Vagina (tissue), 2 donors: ENCODE measurements at regions not wholly inside any gene's neighbourhood (a gene's known extent, or its start where the extent isn't known, plus 50 kb on each side); places are given as distances from the start of the nearest gene placed in this dataset.

Source experiments
- DNase-seq, 2 donors: peaks; one replicate each; pipeline ENCODE4 v3.0.0-alpha.2; 2017; ENCODE audit errors: extremely low spot score in 2 of 2
- H3K27ac ChIP-seq: fragments of 200-600 bp; sonication (generic); one replicate; pipeline ENCODE4 v1.5.1; 2019
- H3K27me3 ChIP-seq: fragments of 200-600 bp; sonication (generic); one replicate; pipeline ENCODE4 v1.5.1; 2019
- H3K36me3 ChIP-seq, 2 donors: fragments of 200-600 bp; sonication (generic); one replicate each; pipeline ENCODE4 v1.5.1; 2017 to 2019
- H3K4me1 ChIP-seq: fragments of 200-600 bp; sonication (generic); one replicate; pipeline ENCODE4 v1.5.1; 2019
- H3K4me3 ChIP-seq, 2 donors: fragments of 200-600 bp; sonication (generic); 1 replicate in 1 of 2; 2 replicates in 1 of 2; pipeline ENCODE4 v1.5.1; 2016 to 2019
- H3K9me3 ChIP-seq: fragments of 200-600 bp; sonication (generic); one replicate; pipeline ENCODE4 v1.5.1; 2019
- POLR2A ChIP-seq, 2 donors: fragments of 450-650 bp; IDR thresholded peaks; one replicate each; pipeline ENCODE4 v1.6.1; 2017; ENCODE audit warnings: antibody characterized with exemption in 2 of 2, mild to moderate bottlenecking in 2 of 2, moderate library complexity in 2 of 2
- POLR2AphosphoS5 ChIP-seq, 2 donors: sonication (generic); formaldehyde crosslinking; IDR thresholded peaks; one replicate each; pipeline ENCODE4 v1.9.0; 2017; ENCODE audit warnings: antibody characterized with exemption in 2 of 2, mild to moderate bottlenecking in 2 of 2, low read depth in 1 of 2; ENCODE audit not compliant: insufficient read depth in 1 of 2
- intact Hi-C: fragments of 100-400 bp; cut with DNase I; formaldehyde crosslinking; loops from one replicate; pipeline ENCODE4 v1.15.1; 2023
- TF ChIP-seq, protein P1 (sequence below), 3 experiments: fragments of 450-650 bp in 2 of 3; fragments of 200-600 bp in 1 of 3; sonication (generic) in 1 of 3; IDR thresholded peaks; one replicate each; pipeline ENCODE4 v1.5.1; 2017 to 2019; ENCODE audit warnings: antibody characterized with exemption in 3 of 3, mild to moderate bottlenecking in 2 of 3, moderate library complexity in 2 of 3

DNA sequence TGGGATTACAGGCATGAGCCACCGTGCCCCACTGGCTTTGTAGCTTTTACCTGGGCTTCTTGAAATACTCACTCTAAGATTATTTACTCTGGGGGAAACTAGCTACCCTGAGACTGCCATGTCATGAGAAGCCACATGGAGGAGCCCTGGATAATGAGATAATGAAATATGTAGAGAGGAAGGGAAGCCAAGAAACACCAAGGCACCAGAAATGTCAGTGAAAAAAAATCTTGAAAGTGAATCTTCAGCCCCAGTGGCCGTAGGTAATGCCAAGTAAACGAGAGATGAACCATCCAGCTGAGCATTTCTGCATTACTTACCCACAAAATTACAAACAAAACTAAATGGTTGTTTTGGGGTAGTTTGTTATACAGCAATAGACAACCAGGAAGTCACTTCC, 125.6 kb downstream of the APIP start:
- H3K36me3 ChIP-seq, result no peaks in the 10 kb centered on the region
- no peaks in the 10 kb centered on the region for H3K27me3 ChIP-seq
- H3K27ac ChIP-seq, result no peak overlapping the region
- intact Hi-C loops, result no loop called here
- H3K4me3 ChIP-seq, result no peak overlapping the region
- TF ChIP-seq, protein P1, sequence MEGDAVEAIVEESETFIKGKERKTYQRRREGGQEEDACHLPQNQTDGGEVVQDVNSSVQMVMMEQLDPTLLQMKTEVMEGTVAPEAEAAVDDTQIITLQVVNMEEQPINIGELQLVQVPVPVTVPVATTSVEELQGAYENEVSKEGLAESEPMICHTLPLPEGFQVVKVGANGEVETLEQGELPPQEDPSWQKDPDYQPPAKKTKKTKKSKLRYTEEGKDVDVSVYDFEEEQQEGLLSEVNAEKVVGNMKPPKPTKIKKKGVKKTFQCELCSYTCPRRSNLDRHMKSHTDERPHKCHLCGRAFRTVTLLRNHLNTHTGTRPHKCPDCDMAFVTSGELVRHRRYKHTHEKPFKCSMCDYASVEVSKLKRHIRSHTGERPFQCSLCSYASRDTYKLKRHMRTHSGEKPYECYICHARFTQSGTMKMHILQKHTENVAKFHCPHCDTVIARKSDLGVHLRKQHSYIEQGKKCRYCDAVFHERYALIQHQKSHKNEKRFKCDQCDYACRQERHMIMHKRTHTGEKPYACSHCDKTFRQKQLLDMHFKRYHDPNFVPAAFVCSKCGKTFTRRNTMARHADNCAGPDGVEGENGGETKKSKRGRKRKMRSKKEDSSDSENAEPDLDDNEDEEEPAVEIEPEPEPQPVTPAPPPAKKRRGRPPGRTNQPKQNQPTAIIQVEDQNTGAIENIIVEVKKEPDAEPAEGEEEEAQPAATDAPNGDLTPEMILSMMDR (IDR thresholded peaks at IDR 0.05), result no peak
- H3K9me3 ChIP-seq, result no peaks in the 10 kb centered on the region
- no peak for DNase-seq
- peaks cover 20% of the 10 kb centered on the region for H3K4me1 ChIP-seq

GRCh38 chr11:34789196-34789834, 126.9 kb downstream of the APIP start:
- DNase-seq, result no peak
- H3K36me3 ChIP-seq, result no peaks in the 10 kb centered on the region
- no peaks in the 10 kb centered on the region for H3K9me3 ChIP-seq
- TF ChIP-seq, protein P1 (IDR thresholded peaks at IDR 0.05), result no peak
- no peak for TF ChIP-seq POLR2A (IDR thresholded peaks at IDR 0.05)
- no peak for TF ChIP-seq POLR2AphosphoS5 (IDR thresholded peaks at IDR 0.05; ENCODE audit: insufficient read depth in 1 of 2, low read depth in 1 of 2)
- H3K27ac ChIP-seq, result no peak overlapping the region
- no peak overlapping the region for H3K4me3 ChIP-seq
- no peaks in the 10 kb centered on the region for H3K27me3 ChIP-seq
- intact Hi-C loops, result no loop called here
- peaks cover 20% of the 10 kb centered on the region for H3K4me1 ChIP-seq

DNA sequence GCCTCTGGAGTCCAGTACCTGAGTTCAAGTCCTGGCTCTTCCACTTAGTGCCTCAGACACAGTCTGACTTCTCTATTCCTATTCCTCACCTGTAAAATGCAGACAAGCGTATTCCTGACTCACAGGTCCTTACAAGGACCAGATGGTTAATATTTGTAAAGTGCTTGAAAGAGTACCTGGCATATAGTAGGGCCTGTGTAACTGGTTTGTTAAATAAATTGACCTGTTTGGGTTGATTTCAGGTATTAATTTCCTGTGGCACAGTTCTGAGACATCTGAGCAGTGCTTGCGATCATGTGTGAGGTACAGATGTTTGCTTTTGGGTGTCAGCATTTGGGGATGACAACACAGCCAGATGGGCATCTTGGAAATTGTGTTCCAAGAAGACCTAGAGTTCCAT, 127.5 kb downstream of the APIP start:
- Histone ChIP-seq H3K27ac (no peak overlapping the region), H3K36me3 (no peaks in the 10 kb centered on the region), H3K27me3 (no peaks in the 10 kb centered on the region), H3K4me3 (no peak overlapping the region), H3K9me3 (no peaks in the 10 kb centered on the region), H3K4me1 (peaks cover 19% of the 10 kb centered on the region)
- DNase-seq, result no peak
- TF ChIP-seq, protein P1 (IDR thresholded peaks at IDR 0.05), result no peak
- TF ChIP-seq POLR2A (IDR thresholded peaks at IDR 0.05), result no peak
- TF ChIP-seq POLR2AphosphoS5 (IDR thresholded peaks at IDR 0.05; ENCODE audit: insufficient read depth in 1 of 2, low read depth in 1 of 2), result no peak
- intact Hi-C loops, result no loop called here

DNA sequence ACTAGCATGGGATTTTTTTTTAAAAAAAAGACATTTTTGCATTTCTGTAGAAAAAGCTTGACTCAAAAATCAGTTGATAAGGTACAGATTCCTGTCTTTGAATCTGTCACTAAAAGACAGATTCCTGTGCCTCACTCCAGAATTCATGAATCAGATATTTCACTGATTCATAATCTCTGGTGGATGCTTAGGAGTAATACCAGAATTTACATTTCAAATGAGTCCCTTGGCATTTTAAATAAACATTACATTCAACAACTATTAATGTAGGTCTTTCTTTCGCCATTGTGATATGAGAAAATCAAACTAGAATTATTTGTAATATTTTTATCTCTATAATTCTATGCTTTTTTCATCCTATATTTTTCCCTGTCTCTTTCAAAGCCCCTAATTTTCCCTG, 128.3 kb downstream of the APIP start:
- no peak overlapping the region for H3K4me3 ChIP-seq
- no peak for DNase-seq
- H3K9me3 ChIP-seq, result no peaks in the 10 kb centered on the region
- no peak for TF ChIP-seq POLR2AphosphoS5 (IDR thresholded peaks at IDR 0.05; ENCODE audit: insufficient read depth in 1 of 2, low read depth in 1 of 2)
- no peak for TF ChIP-seq POLR2A (IDR thresholded peaks at IDR 0.05)
- TF ChIP-seq, protein P1 (IDR thresholded peaks at IDR 0.05), result no peak
- H3K27ac ChIP-seq, result no peak overlapping the region
- intact Hi-C loops, result no loop called here
- H3K27me3 ChIP-seq, result no peaks in the 10 kb centered on the region
- peaks cover 11% of the 10 kb centered on the region for H3K4me1 ChIP-seq
- no peaks in the 10 kb centered on the region for H3K36me3 ChIP-seq

- Histone ChIP-seq H3K27ac (no peak overlapping the region), H3K36me3 (no peaks in the 10 kb centered on the region), H3K4me3 (no peak overlapping the region), H3K4me1 (peaks cover 6% of the 10 kb centered on the region), H3K9me3 (no peaks in the 10 kb centered on the region), H3K27me3 (no peaks in the 10 kb centered on the region)
- no peak for DNase-seq
- intact Hi-C loops, result no loop called here
- TF ChIP-seq POLR2AphosphoS5 (IDR thresholded peaks at IDR 0.05; ENCODE audit: insufficient read depth in 1 of 2, low read depth in 1 of 2) (no peak), POLR2A (IDR thresholded peaks at IDR 0.05) (no peak)
- TF ChIP-seq, protein P1 (IDR thresholded peaks at IDR 0.05), result no peak
Observed at GRCh38 chr11:34787348-34787747, 128.8 kb downstream of the APIP start.
